GM23338 (cell line): ENCODE measurements at regions not wholly inside any gene's neighbourhood (a gene's known extent, or its start where the extent isn't known, plus 50 kb on each side); places are given as distances from the start of the nearest gene placed in this dataset.

ENCODE experiments used
- ATAC-seq: fragments of 200-7000 bp; cut with Tn5 transposase; 3 replicates; pipeline ENCODE4 v1.9.1; 2020
- DNase-seq: peaks from one replicate; pipeline ENCODE4 v3.0.0-alpha.2; 2015; ENCODE audit warnings: low spot score
- H2AFZ ChIP-seq: fragments of 200-600 bp; sonication (generic); 2 replicates; pipeline ENCODE4 v1.8.0; 2016; ENCODE audit warnings: antibody characterized with exemption, mild to moderate bottlenecking, moderate library complexity
- H3F3A ChIP-seq: fragments of 200-600 bp; sonication (generic); replicated peaks from 2 replicates; pipeline ENCODE4 v1.8.0; 2017; ENCODE audit warnings: antibody characterized with exemption, mixed run types, low read depth
- H3K27ac ChIP-seq: fragments of 200-600 bp; sonication (generic); 2 replicates; pipeline ENCODE4 v1.6.1; 2016; ENCODE audit warnings: low read depth
- H3K27me3 ChIP-seq: fragments of 200-600 bp; sonication (generic); 2 replicates; pipeline ENCODE4 v1.8.0; 2016; ENCODE audit warnings: mild to moderate bottlenecking, mixed run types, moderate library complexity; ENCODE audit not compliant: insufficient read depth
- H3K36me3 ChIP-seq: fragments of 200-600 bp; sonication (generic); 2 replicates; pipeline ENCODE4 v1.8.0; 2016; ENCODE audit warnings: mild to moderate bottlenecking; ENCODE audit not compliant: insufficient read depth
- H3K4me1 ChIP-seq: fragments of 200-600 bp; sonication (generic); 2 replicates; pipeline ENCODE4 v1.8.0; 2016; ENCODE audit warnings: mild to moderate bottlenecking, moderate library complexity; ENCODE audit not compliant: insufficient read depth
- H3K4me2 ChIP-seq: fragments of 200-600 bp; sonication (generic); 2 replicates; pipeline ENCODE4 v1.7.1; 2017; ENCODE audit warnings: mixed run types
- H3K4me3 ChIP-seq: fragments of 200-600 bp; sonication (generic); 2 replicates; pipeline ENCODE4 v1.6.1; 2016; ENCODE audit warnings: mixed run types
- H3K79me2 ChIP-seq: fragments of 200-600 bp; sonication (generic); replicated peaks from 2 replicates; pipeline ENCODE4 v1.8.0; 2017; ENCODE audit warnings: mild to moderate bottlenecking; ENCODE audit not compliant: insufficient read depth
- H3K9me2 ChIP-seq: fragments of 200-600 bp; sonication (generic); 2 replicates; pipeline ENCODE4 v1.8.0; 2017; ENCODE audit not compliant: insufficient read depth
- H4K20me1 ChIP-seq: fragments of 200-600 bp; sonication (generic); replicated peaks from 2 replicates; pipeline ENCODE4 v1.8.0; 2017; ENCODE audit warnings: mild to moderate bottlenecking; ENCODE audit not compliant: insufficient read depth
- H3K27ac Mint-ChIP-seq: 2 replicates; pipeline ENCODE4 v1.8.0; 2020; ENCODE audit warnings: inconsistent platforms, mild to moderate bottlenecking, moderate library complexity, mixed read lengths
- H3K27me3 Mint-ChIP-seq: 3 replicates; pipeline ENCODE4 v1.8.0; 2022; ENCODE audit warnings: low read depth, mild to moderate bottlenecking, moderate library complexity, mixed read lengths, inconsistent platforms; ENCODE audit not compliant: insufficient read depth, poor library complexity
- H3K36me3 Mint-ChIP-seq: 3 replicates; pipeline ENCODE4 v1.8.0; 2021; ENCODE audit warnings: low read depth, mild to moderate bottlenecking, inconsistent platforms, moderate library complexity, mixed read lengths
- H3K4me1 Mint-ChIP-seq: 3 replicates; pipeline ENCODE4 v1.8.0; 2020; ENCODE audit warnings: mild to moderate bottlenecking, inconsistent platforms, mixed read lengths
- H3K4me3 Mint-ChIP-seq: 3 replicates; pipeline ENCODE4 v1.8.0; 2021; ENCODE audit warnings: moderate library complexity, mild to moderate bottlenecking, inconsistent platforms, mixed read lengths
- H3K9me3 Mint-ChIP-seq: 3 replicates; pipeline ENCODE4 v1.8.0; 2020; ENCODE audit warnings: moderate library complexity, mild to moderate bottlenecking, inconsistent platforms, mixed read lengths
- CREB1 ChIP-seq: fragments of 250-450 bp; sonication (Bioruptor Pico); IDR thresholded peaks from 2 replicates; pipeline ENCODE4 v1.5.0; 2020; ENCODE audit warnings: low read depth, mild to moderate bottlenecking, moderate library complexity
- EZH2 ChIP-seq: fragments of 200-600 bp; sonication (generic); IDR thresholded peaks from one replicate; pipeline ENCODE4 v1.8.0; 2017; ENCODE audit warnings: antibody characterized with exemption, mild to moderate bottlenecking, low read depth; ENCODE audit not compliant: unreplicated experiment
- EZH2phosphoT487 ChIP-seq: fragments of 200-600 bp; sonication (generic); IDR thresholded peaks from one replicate; pipeline ENCODE4 v1.8.1; 2018; ENCODE audit warnings: antibody characterized with exemption; ENCODE audit not compliant: unreplicated experiment
- JUNB ChIP-seq: IDR thresholded peaks from one replicate; pipeline ENCODE4 v1.6.1; 2016; ENCODE audit warnings: antibody characterized with exemption; ENCODE audit not compliant: unreplicated experiment
- NANOG ChIP-seq: IDR thresholded peaks from 2 replicates; pipeline ENCODE4 v1.6.1; 2016; ENCODE audit warnings: antibody characterized with exemption, borderline replicate concordance
- POLR2AphosphoS5 ChIP-seq: IDR thresholded peaks from 2 replicates; pipeline ENCODE4 v1.6.1; 2016; ENCODE audit warnings: antibody characterized with exemption, low read depth
- STAT1 ChIP-seq: IDR thresholded peaks from one replicate; pipeline ENCODE4 v1.6.1; 2016; ENCODE audit warnings: antibody characterized with exemption; ENCODE audit not compliant: unreplicated experiment
- ZNF114 ChIP-seq: fragments of 250-450 bp; sonication (Bioruptor Pico); IDR thresholded peaks from 2 replicates; pipeline ENCODE4 v1.5.0; 2020; ENCODE audit warnings: mild to moderate bottlenecking, moderate library complexity
- ZNF331 ChIP-seq: fragments of 250-450 bp; sonication (Bioruptor Pico); IDR thresholded peaks from 2 replicates; pipeline ENCODE4 v1.5.0; 2020; ENCODE audit warnings: low read depth, mild to moderate bottlenecking, moderate library complexity
- TF ChIP-seq, protein P1 (sequence below), 2 experiments: fragments of 200-600 bp in 1 of 2; sonication (generic) in 1 of 2; conservative IDR thresholded peaks; 2 replicates each; pipeline versions ENCODE4 v1.5.1 to v1.6.1; 2016 to 2017; ENCODE audit warnings: antibody characterized with exemption in 2 of 2, low read depth in 2 of 2, mild to moderate bottlenecking in 2 of 2, moderate library complexity in 1 of 2
- TF ChIP-seq, protein P2 (sequence below): IDR thresholded peaks from one replicate; pipeline ENCODE4 v1.6.1; 2018; ENCODE audit warnings: antibody characterized with exemption; ENCODE audit not compliant: unreplicated experiment
- TF ChIP-seq, protein P3 (sequence below): fragments of 250-450 bp; sonication (Bioruptor Pico); IDR thresholded peaks from 2 replicates; pipeline ENCODE4 v1.5.0; 2020; ENCODE audit warnings: mild to moderate bottlenecking, moderate library complexity
- TF ChIP-seq, protein P4 (sequence below): IDR thresholded peaks from 2 replicates; pipeline ENCODE4 v1.6.1; 2016; ENCODE audit warnings: antibody characterized with exemption

DNA sequence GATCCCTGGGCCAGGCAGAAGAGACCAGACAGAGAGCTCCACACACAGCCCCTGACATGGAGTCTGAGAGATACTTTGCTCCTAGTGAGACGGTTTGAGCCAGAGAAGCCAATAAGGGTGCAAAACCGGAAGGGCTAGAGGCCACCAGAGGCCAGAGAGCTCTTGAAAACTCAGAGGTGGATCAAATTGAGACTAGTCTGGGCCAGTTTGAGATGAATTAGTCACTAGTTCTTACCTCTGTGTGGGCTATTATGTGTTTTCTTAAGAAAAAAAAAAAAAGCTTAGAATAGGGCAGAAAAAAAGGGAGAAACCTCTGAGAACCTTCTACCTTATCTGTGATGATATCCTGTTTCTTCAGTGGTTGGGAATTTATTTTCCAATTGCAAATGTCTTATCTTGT is 110.4 kb upstream of the EDNRA start:
- Histone ChIP-seq H3K4me2 (no peak overlapping the region), H2AFZ (peak overlapping the region; percentile 43; the same call in 1 of the 2 replicates), H3K79me2 (no peaks in the 10 kb centered on the region), H3K4me3 (no peak overlapping the region), H3K9me2 (no peaks in the 10 kb centered on the region; the same call in 1 of the 2 replicates), H3K27me3 (no peaks in the 10 kb centered on the region), H4K20me1 (no peaks in the 10 kb centered on the region), H3K36me3 (peaks cover 5% of the 10 kb centered on the region; the same call in 1 of the 2 replicates), H3K27ac (no peak overlapping the region), H3F3A (no peaks in the 10 kb centered on the region), H3K4me1 (no peaks in the 10 kb centered on the region)
- Mint-ChIP-seq H3K27ac (no peak overlapping the region; the same call in 1 of the 2 replicates), H3K36me3 (peaks cover 13% of the 10 kb centered on the region; the same call in 2 of the 3 replicates), H3K27me3 (no peaks in the 10 kb centered on the region), H3K4me3 (no peak overlapping the region), H3K4me1 (no peaks in the 10 kb centered on the region), H3K9me3 (peaks cover 22% of the 10 kb centered on the region; the same call in 2 of the 3 replicates)
- ATAC-seq: no peak
- no peak for DNase-seq
- TF ChIP-seq, protein P1, sequence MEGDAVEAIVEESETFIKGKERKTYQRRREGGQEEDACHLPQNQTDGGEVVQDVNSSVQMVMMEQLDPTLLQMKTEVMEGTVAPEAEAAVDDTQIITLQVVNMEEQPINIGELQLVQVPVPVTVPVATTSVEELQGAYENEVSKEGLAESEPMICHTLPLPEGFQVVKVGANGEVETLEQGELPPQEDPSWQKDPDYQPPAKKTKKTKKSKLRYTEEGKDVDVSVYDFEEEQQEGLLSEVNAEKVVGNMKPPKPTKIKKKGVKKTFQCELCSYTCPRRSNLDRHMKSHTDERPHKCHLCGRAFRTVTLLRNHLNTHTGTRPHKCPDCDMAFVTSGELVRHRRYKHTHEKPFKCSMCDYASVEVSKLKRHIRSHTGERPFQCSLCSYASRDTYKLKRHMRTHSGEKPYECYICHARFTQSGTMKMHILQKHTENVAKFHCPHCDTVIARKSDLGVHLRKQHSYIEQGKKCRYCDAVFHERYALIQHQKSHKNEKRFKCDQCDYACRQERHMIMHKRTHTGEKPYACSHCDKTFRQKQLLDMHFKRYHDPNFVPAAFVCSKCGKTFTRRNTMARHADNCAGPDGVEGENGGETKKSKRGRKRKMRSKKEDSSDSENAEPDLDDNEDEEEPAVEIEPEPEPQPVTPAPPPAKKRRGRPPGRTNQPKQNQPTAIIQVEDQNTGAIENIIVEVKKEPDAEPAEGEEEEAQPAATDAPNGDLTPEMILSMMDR (conservative IDR thresholded peaks at IDR 0.05; ENCODE audit: low read depth in 2 of 2): no peak
- TF ChIP-seq STAT1: no peak
- TF ChIP-seq, protein P2, sequence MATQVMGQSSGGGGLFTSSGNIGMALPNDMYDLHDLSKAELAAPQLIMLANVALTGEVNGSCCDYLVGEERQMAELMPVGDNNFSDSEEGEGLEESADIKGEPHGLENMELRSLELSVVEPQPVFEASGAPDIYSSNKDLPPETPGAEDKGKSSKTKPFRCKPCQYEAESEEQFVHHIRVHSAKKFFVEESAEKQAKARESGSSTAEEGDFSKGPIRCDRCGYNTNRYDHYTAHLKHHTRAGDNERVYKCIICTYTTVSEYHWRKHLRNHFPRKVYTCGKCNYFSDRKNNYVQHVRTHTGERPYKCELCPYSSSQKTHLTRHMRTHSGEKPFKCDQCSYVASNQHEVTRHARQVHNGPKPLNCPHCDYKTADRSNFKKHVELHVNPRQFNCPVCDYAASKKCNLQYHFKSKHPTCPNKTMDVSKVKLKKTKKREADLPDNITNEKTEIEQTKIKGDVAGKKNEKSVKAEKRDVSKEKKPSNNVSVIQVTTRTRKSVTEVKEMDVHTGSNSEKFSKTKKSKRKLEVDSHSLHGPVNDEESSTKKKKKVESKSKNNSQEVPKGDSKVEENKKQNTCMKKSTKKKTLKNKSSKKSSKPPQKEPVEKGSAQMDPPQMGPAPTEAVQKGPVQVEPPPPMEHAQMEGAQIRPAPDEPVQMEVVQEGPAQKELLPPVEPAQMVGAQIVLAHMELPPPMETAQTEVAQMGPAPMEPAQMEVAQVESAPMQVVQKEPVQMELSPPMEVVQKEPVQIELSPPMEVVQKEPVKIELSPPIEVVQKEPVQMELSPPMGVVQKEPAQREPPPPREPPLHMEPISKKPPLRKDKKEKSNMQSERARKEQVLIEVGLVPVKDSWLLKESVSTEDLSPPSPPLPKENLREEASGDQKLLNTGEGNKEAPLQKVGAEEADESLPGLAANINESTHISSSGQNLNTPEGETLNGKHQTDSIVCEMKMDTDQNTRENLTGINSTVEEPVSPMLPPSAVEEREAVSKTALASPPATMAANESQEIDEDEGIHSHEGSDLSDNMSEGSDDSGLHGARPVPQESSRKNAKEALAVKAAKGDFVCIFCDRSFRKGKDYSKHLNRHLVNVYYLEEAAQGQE: no peak
- TF ChIP-seq NANOG: no peak
- no peak for TF ChIP-seq ZNF331 (CRISPR knock-in tag)
- TF ChIP-seq EZH2: no peak
- TF ChIP-seq JUNB: no peak
- TF ChIP-seq POLR2AphosphoS5: no peak
- TF ChIP-seq, protein P3, sequence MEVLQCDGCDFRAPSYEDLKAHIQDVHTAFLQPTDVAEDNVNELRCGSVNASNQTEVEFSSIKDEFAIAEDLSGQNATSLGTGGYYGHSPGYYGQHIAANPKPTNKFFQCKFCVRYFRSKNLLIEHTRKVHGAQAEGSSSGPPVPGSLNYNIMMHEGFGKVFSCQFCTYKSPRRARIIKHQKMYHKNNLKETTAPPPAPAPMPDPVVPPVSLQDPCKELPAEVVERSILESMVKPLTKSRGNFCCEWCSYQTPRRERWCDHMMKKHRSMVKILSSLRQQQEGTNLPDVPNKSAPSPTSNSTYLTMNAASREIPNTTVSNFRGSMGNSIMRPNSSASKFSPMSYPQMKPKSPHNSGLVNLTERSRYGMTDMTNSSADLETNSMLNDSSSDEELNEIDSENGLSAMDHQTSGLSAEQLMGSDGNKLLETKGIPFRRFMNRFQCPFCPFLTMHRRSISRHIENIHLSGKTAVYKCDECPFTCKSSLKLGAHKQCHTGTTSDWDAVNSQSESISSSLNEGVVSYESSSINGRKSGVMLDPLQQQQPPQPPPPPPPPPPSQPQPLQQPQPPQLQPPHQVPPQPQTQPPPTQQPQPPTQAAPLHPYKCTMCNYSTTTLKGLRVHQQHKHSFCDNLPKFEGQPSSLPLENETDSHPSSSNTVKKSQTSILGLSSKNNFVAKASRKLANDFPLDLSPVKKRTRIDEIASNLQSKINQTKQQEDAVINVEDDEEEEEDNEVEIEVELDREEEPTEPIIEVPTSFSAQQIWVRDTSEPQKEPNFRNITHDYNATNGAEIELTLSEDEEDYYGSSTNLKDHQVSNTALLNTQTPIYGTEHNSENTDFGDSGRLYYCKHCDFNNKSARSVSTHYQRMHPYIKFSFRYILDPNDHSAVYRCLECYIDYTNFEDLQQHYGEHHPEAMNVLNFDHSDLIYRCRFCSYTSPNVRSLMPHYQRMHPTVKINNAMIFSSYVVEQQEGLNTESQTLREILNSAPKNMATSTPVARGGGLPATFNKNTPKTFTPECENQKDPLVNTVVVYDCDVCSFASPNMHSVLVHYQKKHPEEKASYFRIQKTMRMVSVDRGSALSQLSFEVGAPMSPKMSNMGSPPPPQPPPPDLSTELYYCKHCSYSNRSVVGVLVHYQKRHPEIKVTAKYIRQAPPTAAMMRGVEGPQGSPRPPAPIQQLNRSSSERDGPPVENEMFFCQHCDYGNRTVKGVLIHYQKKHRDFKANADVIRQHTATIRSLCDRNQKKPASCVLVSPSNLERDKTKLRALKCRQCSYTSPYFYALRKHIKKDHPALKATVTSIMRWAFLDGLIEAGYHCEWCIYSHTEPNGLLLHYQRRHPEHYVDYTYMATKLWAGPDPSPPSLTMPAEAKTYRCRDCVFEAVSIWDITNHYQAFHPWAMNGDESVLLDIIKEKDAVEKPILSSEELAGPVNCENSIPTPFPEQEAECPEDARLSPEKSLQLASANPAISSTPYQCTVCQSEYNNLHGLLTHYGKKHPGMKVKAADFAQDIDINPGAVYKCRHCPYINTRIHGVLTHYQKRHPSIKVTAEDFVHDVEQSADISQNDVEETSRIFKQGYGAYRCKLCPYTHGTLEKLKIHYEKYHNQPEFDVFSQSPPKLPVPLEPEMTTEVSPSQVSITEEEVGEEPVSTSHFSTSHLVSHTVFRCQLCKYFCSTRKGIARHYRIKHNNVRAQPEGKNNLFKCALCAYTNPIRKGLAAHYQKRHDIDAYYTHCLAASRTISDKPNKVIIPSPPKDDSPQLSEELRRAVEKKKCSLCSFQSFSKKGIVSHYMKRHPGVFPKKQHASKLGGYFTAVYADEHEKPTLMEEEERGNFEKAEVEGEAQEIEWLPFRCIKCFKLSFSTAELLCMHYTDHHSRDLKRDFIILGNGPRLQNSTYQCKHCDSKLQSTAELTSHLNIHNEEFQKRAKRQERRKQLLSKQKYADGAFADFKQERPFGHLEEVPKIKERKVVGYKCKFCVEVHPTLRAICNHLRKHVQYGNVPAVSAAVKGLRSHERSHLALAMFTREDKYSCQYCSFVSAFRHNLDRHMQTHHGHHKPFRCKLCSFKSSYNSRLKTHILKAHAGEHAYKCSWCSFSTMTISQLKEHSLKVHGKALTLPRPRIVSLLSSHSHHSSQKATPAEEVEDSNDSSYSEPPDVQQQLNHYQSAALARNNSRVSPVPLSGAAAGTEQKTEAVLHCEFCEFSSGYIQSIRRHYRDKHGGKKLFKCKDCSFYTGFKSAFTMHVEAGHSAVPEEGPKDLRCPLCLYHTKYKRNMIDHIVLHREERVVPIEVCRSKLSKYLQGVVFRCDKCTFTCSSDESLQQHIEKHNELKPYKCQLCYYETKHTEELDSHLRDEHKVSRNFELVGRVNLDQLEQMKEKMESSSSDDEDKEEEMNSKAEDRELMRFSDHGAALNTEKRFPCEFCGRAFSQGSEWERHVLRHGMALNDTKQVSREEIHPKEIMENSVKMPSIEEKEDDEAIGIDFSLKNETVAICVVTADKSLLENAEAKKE: no peak
- no peak for TF ChIP-seq CREB1 (CRISPR knock-in tag)
- TF ChIP-seq, protein P4, sequence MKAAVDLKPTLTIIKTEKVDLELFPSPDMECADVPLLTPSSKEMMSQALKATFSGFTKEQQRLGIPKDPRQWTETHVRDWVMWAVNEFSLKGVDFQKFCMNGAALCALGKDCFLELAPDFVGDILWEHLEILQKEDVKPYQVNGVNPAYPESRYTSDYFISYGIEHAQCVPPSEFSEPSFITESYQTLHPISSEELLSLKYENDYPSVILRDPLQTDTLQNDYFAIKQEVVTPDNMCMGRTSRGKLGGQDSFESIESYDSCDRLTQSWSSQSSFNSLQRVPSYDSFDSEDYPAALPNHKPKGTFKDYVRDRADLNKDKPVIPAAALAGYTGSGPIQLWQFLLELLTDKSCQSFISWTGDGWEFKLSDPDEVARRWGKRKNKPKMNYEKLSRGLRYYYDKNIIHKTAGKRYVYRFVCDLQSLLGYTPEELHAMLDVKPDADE: no peak
- no peak for TF ChIP-seq EZH2phosphoT487
- no peak for TF ChIP-seq ZNF114 (CRISPR knock-in tag)
